Neural cell (in vitro differentiated cells): ENCODE measurements at regions not wholly inside any gene's neighbourhood (a gene's known extent, or its start where the extent isn't known, plus 50 kb on each side); places are given as distances from the start of the nearest gene placed in this dataset.

ENCODE experiments used
- H2AFZ ChIP-seq: fragments of 200-600, 300-800 bp; sonication (generic), shearing (Covaris generic); 2 replicates; pipeline ENCODE4 v1.6.0; 2014; ENCODE audit warnings: low read depth, mild to moderate bottlenecking, antibody characterized with exemption, low read length, moderate library complexity
- H3F3A ChIP-seq: fragments of 200-600 bp; shearing (Covaris generic); 2 replicates; pipeline ENCODE4 v1.6.1; 2016; ENCODE audit warnings: mild to moderate bottlenecking, moderate library complexity, mixed read lengths, antibody characterized with exemption, low read length; ENCODE audit not compliant: insufficient read depth, poor library complexity, severe bottlenecking
- H3K27ac ChIP-seq: fragments of 200-600, 300-800 bp; sonication (generic), shearing (Covaris generic); 2 replicates; pipeline ENCODE4 v1.5.1; 2014; ENCODE audit warnings: mild to moderate bottlenecking, low read length, moderate library complexity
- H3K27me3 ChIP-seq: fragments of 300-800, 200-600 bp; sonication (generic), shearing (Covaris generic); 2 replicates; pipeline ENCODE4 v1.6.0; 2014; ENCODE audit warnings: mild to moderate bottlenecking, low read depth, low read length, moderate library complexity; ENCODE audit not compliant: insufficient read depth
- H3K36me3 ChIP-seq: fragments of 300-800, 200-600 bp; sonication (generic), shearing (Covaris generic); 2 replicates; pipeline ENCODE4 v1.5.1; 2014; ENCODE audit warnings: mild to moderate bottlenecking, antibody characterized with exemption, low read length, moderate library complexity; ENCODE audit not compliant: insufficient read depth
- H3K4me2 ChIP-seq: fragments of 300-800, 200-600 bp; sonication (generic), shearing (Covaris generic); 2 replicates; pipeline ENCODE4 v1.6.0; 2014; ENCODE audit warnings: mild to moderate bottlenecking, low read length
- H3K4me3 ChIP-seq: fragments of 300-800, 200-600 bp; sonication (generic), shearing (Covaris generic); 2 replicates; pipeline ENCODE4 v1.5.1; 2014; ENCODE audit warnings: mild to moderate bottlenecking, low read length, moderate library complexity
- H3K79me2 ChIP-seq: fragments of 200-600 bp; shearing (Covaris generic); replicated peaks from 2 replicates; pipeline ENCODE4 v1.6.0; 2014; ENCODE audit warnings: mild to moderate bottlenecking, low read length, moderate library complexity; ENCODE audit not compliant: insufficient read depth
- H3K9ac ChIP-seq: fragments of 300-800, 200-600 bp; sonication (generic), shearing (Covaris generic); 2 replicates; pipeline ENCODE4 v1.6.1; 2016; ENCODE audit warnings: mild to moderate bottlenecking, low read length, mixed read lengths
- H3K9me2 ChIP-seq: fragments of 200-600 bp; shearing (Covaris generic); 2 replicates; pipeline ENCODE4 v1.6.1; 2016; ENCODE audit warnings: mild to moderate bottlenecking, low read length, mixed read lengths; ENCODE audit not compliant: insufficient read depth
- H3K9me3 ChIP-seq: fragments of 200-600, 300-800 bp; sonication (generic), shearing (Covaris generic); 2 replicates; pipeline ENCODE4 v1.6.1; 2016; ENCODE audit warnings: mild to moderate bottlenecking, mixed run types, low read length, moderate library complexity, mixed read lengths
- H4K20me1 ChIP-seq: fragments of 200-600 bp; shearing (Covaris generic); 2 replicates; pipeline ENCODE4 v1.6.1; 2016; ENCODE audit warnings: mild to moderate bottlenecking, mixed run types; ENCODE audit not compliant: insufficient read depth
- EP300 ChIP-seq: fragments of 450-650 bp; conservative IDR thresholded peaks from 2 replicates; pipeline ENCODE4 v1.6.1; 2014; ENCODE audit warnings: antibody characterized with exemption, mild to moderate bottlenecking, moderate library complexity; ENCODE audit not compliant: poor library complexity, severe bottlenecking
- EZH2 ChIP-seq: fragments of 200-600, 300-800 bp; shearing (Covaris generic), sonication (generic); IDR thresholded peaks from 2 replicates; pipeline ENCODE4 v1.6.1; 2014; ENCODE audit warnings: antibody characterized with exemption, low read length, borderline replicate concordance, mild to moderate bottlenecking; ENCODE audit not compliant: insufficient read depth, poor library complexity, severe bottlenecking
- MXI1 ChIP-seq: fragments of 450-650 bp; conservative IDR thresholded peaks from 2 replicates; pipeline ENCODE4 v1.6.1; 2014; ENCODE audit warnings: antibody characterized with exemption, mild to moderate bottlenecking; ENCODE audit not compliant: poor library complexity, severe bottlenecking
- POLR2AphosphoS5 ChIP-seq: IDR thresholded peaks from 2 replicates; pipeline ENCODE4 v1.6.1; 2012
- RAD21 ChIP-seq: fragments of 450-650 bp; conservative IDR thresholded peaks from 2 replicates; pipeline ENCODE4 v1.6.1; 2014; ENCODE audit warnings: antibody characterized with exemption, mild to moderate bottlenecking, moderate library complexity
- SMC3 ChIP-seq: fragments of 450-650 bp; conservative IDR thresholded peaks from 2 replicates; pipeline ENCODE4 v1.6.1; 2014; ENCODE audit warnings: antibody characterized with exemption, mild to moderate bottlenecking, moderate library complexity; ENCODE audit not compliant: poor library complexity
- TAF1 ChIP-seq: IDR thresholded peaks from 2 replicates; pipeline ENCODE4 v1.6.1; 2012; ENCODE audit warnings: low read depth
- TF ChIP-seq, protein P1 (sequence below): IDR thresholded peaks from 2 replicates; pipeline ENCODE4 v1.6.1; 2012; ENCODE audit warnings: borderline replicate concordance
- TF ChIP-seq, protein P2 (sequence below): fragments of 450-650 bp; IDR thresholded peaks from 2 replicates; pipeline ENCODE4 v1.5.1; 2014; ENCODE audit warnings: antibody characterized with exemption, mild to moderate bottlenecking, moderate library complexity; ENCODE audit not compliant: poor library complexity, severe bottlenecking

DNA sequence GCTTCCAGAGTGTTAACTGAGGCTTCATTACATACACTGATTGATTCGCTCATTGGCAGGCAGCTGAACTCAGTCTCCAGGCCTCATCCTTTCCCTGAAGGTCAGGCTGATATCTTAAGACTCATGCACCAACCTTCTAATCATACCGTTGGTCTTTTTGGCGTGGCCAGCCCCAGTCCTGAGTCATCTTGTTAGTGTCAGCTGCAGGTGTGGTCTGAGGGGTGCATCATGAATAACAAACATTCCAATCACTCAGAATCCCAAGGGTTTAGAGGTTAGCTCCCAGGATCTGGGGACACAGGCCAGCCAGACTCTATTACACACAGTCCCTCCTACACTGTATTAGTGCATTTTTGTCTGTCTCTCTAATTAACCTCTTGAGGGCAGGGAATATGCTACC lies 271.5 kb downstream of the HRH4 start:
- H3K9me2 ChIP-seq = no peaks in the 10 kb centered on the region
- no peaks in the 10 kb centered on the region for H3K9me3 ChIP-seq
- H3K79me2 ChIP-seq = no peaks in the 10 kb centered on the region
- H2AFZ ChIP-seq = no peak overlapping the region
- H3F3A ChIP-seq = no peaks in the 10 kb centered on the region
- H3K9ac ChIP-seq = no peak overlapping the region
- TF ChIP-seq EP300 (no peak), TAF1 (no peak), EZH2 (no peak), RAD21 (no peak), MXI1 (no peak)
- no peaks in the 10 kb centered on the region for H3K27me3 ChIP-seq
- no peak overlapping the region for H3K4me2 ChIP-seq
- no peaks in the 10 kb centered on the region for H4K20me1 ChIP-seq
- H3K4me3 ChIP-seq = no peak overlapping the region
- no peaks in the 10 kb centered on the region for H3K36me3 ChIP-seq
- no peak overlapping the region for H3K27ac ChIP-seq

DNA sequence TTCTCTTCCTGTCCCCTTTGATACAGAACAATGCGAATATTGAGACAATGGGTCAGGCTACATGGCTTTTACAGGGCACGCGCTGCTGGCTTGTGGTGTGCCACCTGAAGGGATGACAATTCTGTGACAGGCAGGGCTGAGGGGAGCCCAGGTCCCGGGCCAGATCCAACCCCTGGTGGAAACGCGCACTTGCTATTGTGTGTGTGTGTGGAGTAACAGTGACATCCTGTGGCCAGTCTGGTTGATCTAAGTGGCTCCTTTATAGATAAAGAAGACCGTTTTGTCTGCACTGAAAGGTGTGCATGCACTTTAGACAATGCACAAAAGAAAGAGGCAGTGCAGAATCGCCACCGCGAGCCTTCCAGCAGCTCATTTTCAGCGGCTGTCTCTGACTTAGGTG lies 273.6 kb downstream of the HRH4 start:
- Histone ChIP-seq H3K36me3 (no peaks in the 10 kb centered on the region), H3K4me2 (no peak overlapping the region), H2AFZ (no peak overlapping the region), H3K27me3 (no peaks in the 10 kb centered on the region), H3F3A (no peaks in the 10 kb centered on the region), H3K79me2 (no peaks in the 10 kb centered on the region), H3K27ac (no peak overlapping the region), H3K9me3 (no peaks in the 10 kb centered on the region), H4K20me1 (no peaks in the 10 kb centered on the region), H3K4me3 (no peak overlapping the region), H3K9me2 (no peaks in the 10 kb centered on the region), H3K9ac (no peak overlapping the region)
- TF ChIP-seq EZH2 (no peak), TAF1 (no peak), EP300 (no peak), POLR2AphosphoS5 (no peak), SMC3 (peak; percentile 55), MXI1 (no peak), RAD21 (peak; percentile 66)
- TF ChIP-seq, protein P1, sequence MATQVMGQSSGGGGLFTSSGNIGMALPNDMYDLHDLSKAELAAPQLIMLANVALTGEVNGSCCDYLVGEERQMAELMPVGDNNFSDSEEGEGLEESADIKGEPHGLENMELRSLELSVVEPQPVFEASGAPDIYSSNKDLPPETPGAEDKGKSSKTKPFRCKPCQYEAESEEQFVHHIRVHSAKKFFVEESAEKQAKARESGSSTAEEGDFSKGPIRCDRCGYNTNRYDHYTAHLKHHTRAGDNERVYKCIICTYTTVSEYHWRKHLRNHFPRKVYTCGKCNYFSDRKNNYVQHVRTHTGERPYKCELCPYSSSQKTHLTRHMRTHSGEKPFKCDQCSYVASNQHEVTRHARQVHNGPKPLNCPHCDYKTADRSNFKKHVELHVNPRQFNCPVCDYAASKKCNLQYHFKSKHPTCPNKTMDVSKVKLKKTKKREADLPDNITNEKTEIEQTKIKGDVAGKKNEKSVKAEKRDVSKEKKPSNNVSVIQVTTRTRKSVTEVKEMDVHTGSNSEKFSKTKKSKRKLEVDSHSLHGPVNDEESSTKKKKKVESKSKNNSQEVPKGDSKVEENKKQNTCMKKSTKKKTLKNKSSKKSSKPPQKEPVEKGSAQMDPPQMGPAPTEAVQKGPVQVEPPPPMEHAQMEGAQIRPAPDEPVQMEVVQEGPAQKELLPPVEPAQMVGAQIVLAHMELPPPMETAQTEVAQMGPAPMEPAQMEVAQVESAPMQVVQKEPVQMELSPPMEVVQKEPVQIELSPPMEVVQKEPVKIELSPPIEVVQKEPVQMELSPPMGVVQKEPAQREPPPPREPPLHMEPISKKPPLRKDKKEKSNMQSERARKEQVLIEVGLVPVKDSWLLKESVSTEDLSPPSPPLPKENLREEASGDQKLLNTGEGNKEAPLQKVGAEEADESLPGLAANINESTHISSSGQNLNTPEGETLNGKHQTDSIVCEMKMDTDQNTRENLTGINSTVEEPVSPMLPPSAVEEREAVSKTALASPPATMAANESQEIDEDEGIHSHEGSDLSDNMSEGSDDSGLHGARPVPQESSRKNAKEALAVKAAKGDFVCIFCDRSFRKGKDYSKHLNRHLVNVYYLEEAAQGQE = no peak
- TF ChIP-seq, protein P2, sequence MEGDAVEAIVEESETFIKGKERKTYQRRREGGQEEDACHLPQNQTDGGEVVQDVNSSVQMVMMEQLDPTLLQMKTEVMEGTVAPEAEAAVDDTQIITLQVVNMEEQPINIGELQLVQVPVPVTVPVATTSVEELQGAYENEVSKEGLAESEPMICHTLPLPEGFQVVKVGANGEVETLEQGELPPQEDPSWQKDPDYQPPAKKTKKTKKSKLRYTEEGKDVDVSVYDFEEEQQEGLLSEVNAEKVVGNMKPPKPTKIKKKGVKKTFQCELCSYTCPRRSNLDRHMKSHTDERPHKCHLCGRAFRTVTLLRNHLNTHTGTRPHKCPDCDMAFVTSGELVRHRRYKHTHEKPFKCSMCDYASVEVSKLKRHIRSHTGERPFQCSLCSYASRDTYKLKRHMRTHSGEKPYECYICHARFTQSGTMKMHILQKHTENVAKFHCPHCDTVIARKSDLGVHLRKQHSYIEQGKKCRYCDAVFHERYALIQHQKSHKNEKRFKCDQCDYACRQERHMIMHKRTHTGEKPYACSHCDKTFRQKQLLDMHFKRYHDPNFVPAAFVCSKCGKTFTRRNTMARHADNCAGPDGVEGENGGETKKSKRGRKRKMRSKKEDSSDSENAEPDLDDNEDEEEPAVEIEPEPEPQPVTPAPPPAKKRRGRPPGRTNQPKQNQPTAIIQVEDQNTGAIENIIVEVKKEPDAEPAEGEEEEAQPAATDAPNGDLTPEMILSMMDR = peak; percentile 62
